GM12878 (cell line): ENCODE measurements at regions not wholly inside any gene's neighbourhood (a gene's known extent, or its start where the extent isn't known, plus 50 kb on each side); places are given as distances from the start of the nearest gene placed in this dataset.

ENCODE experiments used
- ATAC-seq: fragments of 200-7000 bp; cut with Tn5 transposase; 3 replicates; pipeline ENCODE4 v1.9.1; 2020; ENCODE audit warnings: mild to moderate bottlenecking, moderate library complexity
- BruUV-seq: library from RNA; stranded (reverse); fragments of 400-500 nt; replicated peaks from 2 replicates; lab custom pipeline; 2021; lab: Mats Ljungman, UMichigan
- CTCF ChIA-PET: fragments of 300-600 bp; sonication (Branson Sonifier 250); formaldehyde crosslinking; extraction: SDS; loops from one replicate; lab custom pipeline; 2021; ENCODE audit warnings: inconsistent platforms; lab: Yijun Ruan, JAX
- POLR2A ChIA-PET: fragments of 350-600 bp; formaldehyde crosslinking; extraction: SDS; loops from one replicate; lab custom pipeline; 2021; ENCODE audit warnings: inconsistent platforms; lab: Charles Lee
- RAD21 ChIA-PET: fragments of 300-600 bp; sonication (Branson Sonifier 250); formaldehyde crosslinking; loops from one replicate; lab custom pipeline; 2023; ENCODE audit warnings: antibody characterized with exemption; ENCODE audit not compliant: unreplicated experiment; lab: Charles Lee
- SMC1A ChIA-PET: fragments of 300-600 bp; sonication (Branson Sonifier 250); formaldehyde crosslinking; loops from one replicate; lab custom pipeline; 2023; ENCODE audit not compliant: unreplicated experiment, uncharacterized antibody; lab: Charles Lee
- DNase-seq: peaks from one replicate; pipeline ENCODE4 v3.0.0-alpha.2; 2011; ENCODE audit warnings: low read depth, low spot score
- FAIRE-seq: peaks from 3 replicates; lab custom pipeline; 2011; peaks lifted over from hg19 to GRCh38; lab: Jason Lieb, UNC
- H2AFZ ChIP-seq: 2 replicates; pipeline ENCODE4 v1.6.0; 2011; ENCODE audit warnings: low read depth, low read length, control low read depth; ENCODE audit not compliant: control insufficient read depth
- H3K27ac ChIP-seq: 2 replicates; pipeline ENCODE4 v1.5.1; 2011; ENCODE audit warnings: control low read depth; ENCODE audit not compliant: control insufficient read depth, insufficient read depth
- H3K27me3 ChIP-seq, 2 experiments: replicated peaks in 1 of 2; 2 replicates each; pipeline versions ENCODE4 v1.6.0 to v1.6.1; 2011; ENCODE audit warnings: low read length in 1 of 2; ENCODE audit not compliant: control insufficient read depth in 2 of 2, insufficient read depth in 2 of 2
- H3K36me3 ChIP-seq, 2 experiments: 2 replicates each; pipeline ENCODE4 v1.5.1; 2011; ENCODE audit warnings: low read length in 1 of 2; ENCODE audit not compliant: control insufficient read depth in 2 of 2, insufficient read depth in 2 of 2
- H3K4me1 ChIP-seq: 2 replicates; pipeline ENCODE4 v1.6.1; 2011; ENCODE audit warnings: mild to moderate bottlenecking, low read length, moderate library complexity, mixed read lengths; ENCODE audit not compliant: control insufficient read depth, insufficient read depth
- H3K4me2 ChIP-seq: 2 replicates; pipeline ENCODE4 v1.6.0; 2011; ENCODE audit warnings: control low read depth; ENCODE audit not compliant: control insufficient read depth, insufficient read depth
- H3K4me3 ChIP-seq: fragments of 200-600 bp; sonication (generic); 2 replicates; pipeline ENCODE4 v1.5.1; 2016
- H3K79me2 ChIP-seq: 2 replicates; pipeline ENCODE4 v1.6.0; 2011; ENCODE audit warnings: low read length; ENCODE audit not compliant: control insufficient read depth, insufficient read depth
- H3K9ac ChIP-seq: 2 replicates; pipeline ENCODE4 v1.8.0; 2011; ENCODE audit warnings: low read length, control low read depth, mixed read lengths; ENCODE audit not compliant: control insufficient read depth, insufficient read depth
- H3K9me3 ChIP-seq: replicated peaks from 3 replicates; pipeline ENCODE4 v1.5.1; 2011; ENCODE audit warnings: mild to moderate bottlenecking, low read length; ENCODE audit not compliant: control insufficient read depth, insufficient read depth
- H4K20me1 ChIP-seq: 2 replicates; pipeline ENCODE4 v1.6.0; 2011; ENCODE audit not compliant: control insufficient read depth, insufficient read depth
- CHD4 ChIP-seq: fragments of 200-600 bp; sonication (generic); IDR thresholded peaks from 2 replicates; pipeline ENCODE4 v1.6.1; 2016; ENCODE audit warnings: mild to moderate bottlenecking
- EED ChIP-seq: sonication (generic); IDR thresholded peaks from 2 replicates; pipeline ENCODE4 v1.6.1; 2016; ENCODE audit warnings: antibody characterized with exemption, low read depth
- ESRRA ChIP-seq: IDR thresholded peaks from 2 replicates; pipeline ENCODE4 v1.6.1; 2012; ENCODE audit warnings: mild to moderate bottlenecking, low read length, improper control_type of control experiment
- ETV6 ChIP-seq, 2 experiments: fragments of 450-650 bp in 1 of 2; IDR thresholded peaks in 1 of 2; conservative IDR thresholded peaks in 1 of 2; 2 replicates each; pipeline ENCODE4 v1.6.1; 2014; ENCODE audit warnings: antibody characterized with exemption in 1 of 2, borderline replicate concordance in 1 of 2, low read depth in 1 of 2, mild to moderate bottlenecking in 1 of 2, moderate library complexity in 1 of 2
- HDGF ChIP-seq: fragments of 450-650 bp; IDR thresholded peaks from 2 replicates; pipeline ENCODE4 v1.6.1; 2016; ENCODE audit warnings: antibody characterized with exemption
- IKZF1 ChIP-seq: fragments of 450-650 bp; conservative IDR thresholded peaks from 2 replicates; pipeline ENCODE4 v1.6.1; 2017; ENCODE audit warnings: antibody characterized with exemption, mild to moderate bottlenecking
- IRF4 ChIP-seq: IDR thresholded peaks from 2 replicates; pipeline ENCODE4 v1.6.1; 2011; ENCODE audit warnings: low read depth, low read length
- KLF5 ChIP-seq: fragments of 450-650 bp; IDR thresholded peaks from 2 replicates; pipeline ENCODE4 v1.6.1; 2014; ENCODE audit warnings: mild to moderate bottlenecking; ENCODE audit not compliant: partially characterized antibody
- MEF2A ChIP-seq: IDR thresholded peaks from 2 replicates; pipeline ENCODE4 v1.6.1; 2011; ENCODE audit warnings: low read depth, mild to moderate bottlenecking, low read length, moderate library complexity; ENCODE audit not compliant: insufficient read depth
- NFYB ChIP-seq: IDR thresholded peaks from 2 replicates; pipeline ENCODE4 v1.6.1; 2011; ENCODE audit warnings: low read depth, mild to moderate bottlenecking, low read length, improper control_type of control experiment, moderate library complexity; ENCODE audit not compliant: insufficient read depth
- RCOR1 ChIP-seq: conservative IDR thresholded peaks from 2 replicates; pipeline ENCODE4 v1.6.1; 2012; ENCODE audit warnings: low read depth, low read length, improper control_type of control experiment
- SMAD1 ChIP-seq: fragments of 450-650 bp; IDR thresholded peaks from 2 replicates; pipeline ENCODE4 v1.6.1; 2018; ENCODE audit warnings: mild to moderate bottlenecking, low read depth; ENCODE audit not compliant: partially characterized antibody
- SPI1 ChIP-seq: IDR thresholded peaks from 2 replicates; pipeline ENCODE4 v1.6.1; 2011; ENCODE audit warnings: low read depth, mild to moderate bottlenecking, low read length, moderate library complexity, borderline replicate concordance; ENCODE audit not compliant: insufficient read depth
- SUPT20H ChIP-seq: IDR thresholded peaks from 2 replicates; pipeline ENCODE4 v1.6.1; 2011; ENCODE audit warnings: low read depth, mild to moderate bottlenecking, low read length, moderate library complexity, borderline replicate concordance; ENCODE audit not compliant: control insufficient read depth
- TBL1XR1 ChIP-seq: IDR thresholded peaks from 2 replicates; pipeline ENCODE4 v1.6.1; 2012; ENCODE audit warnings: low read depth, low read length, improper control_type of control experiment
- WGBS: methylation state at CpG from one replicate; pipeline ENCODE4 v1.1.6; 2016; ENCODE audit warnings: low lambda C conversion rate; ENCODE audit not compliant: insufficient replicate concordance, insufficient coverage; ENCODE audit errors: missing lambda C conversion rate; 5-methylcytosine and 5-hydroxymethylcytosine counted together
- in situ Hi-C: fragments of 300-500 bp; cut with MboI; formaldehyde crosslinking; loops from 9 replicates; pipeline ENCODE4 v1.14.3; 2018; ENCODE audit warnings: mixed read lengths
- intact Hi-C: fragments of 100-400 bp; cut with micrococcal nuclease; formaldehyde crosslinking; loops from one replicate; pipeline ENCODE4 v1.14.2; 2022; ENCODE audit not compliant: unreplicated experiment
- TF ChIP-seq, protein P1 (sequence below): fragments of 450-650 bp; IDR thresholded peaks from 2 replicates; pipeline ENCODE4 v1.6.1; 2017; ENCODE audit warnings: mild to moderate bottlenecking, moderate library complexity
- TF ChIP-seq, protein P2 (sequence below), 3 experiments: IDR thresholded peaks in 2 of 3; conservative IDR thresholded peaks in 1 of 3; 2 replicates each; pipeline ENCODE4 v1.5.1; 2011; ENCODE audit warnings: low read depth in 3 of 3, low read length in 3 of 3, mild to moderate bottlenecking in 3 of 3, control low read depth in 2 of 3, moderate library complexity in 2 of 3, inconsistent platforms in 1 of 3, mixed read lengths in 1 of 3; ENCODE audit not compliant: control insufficient read depth in 2 of 3, insufficient read depth in 1 of 3; ENCODE audit errors: extremely low read depth in 1 of 3
- TF ChIP-seq, protein P3 (sequence below): IDR thresholded peaks from 2 replicates; pipeline ENCODE4 v1.6.1; 2012; ENCODE audit warnings: low read depth, low read length, improper control_type of control experiment

DNA sequence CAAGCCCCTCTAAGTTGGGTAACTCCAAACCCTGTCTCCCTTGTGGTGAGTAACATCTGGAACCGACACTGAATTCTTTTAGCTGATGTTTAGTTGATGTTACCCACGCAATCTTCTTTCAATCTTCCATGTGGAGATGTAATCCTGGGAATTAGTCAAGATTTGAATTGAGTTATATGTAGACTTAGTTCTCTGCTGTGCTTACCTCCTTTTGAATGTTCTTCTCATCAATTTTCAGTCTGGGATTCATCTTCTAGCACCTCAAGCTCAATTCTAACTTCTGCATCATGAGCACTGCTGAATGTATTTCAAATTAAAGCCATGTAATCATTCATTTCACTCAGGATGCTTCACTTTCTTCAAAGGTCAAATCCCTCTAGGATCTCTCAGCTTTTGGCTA, 270.6 kb downstream of the FAM170A start (continued):
- TF ChIP-seq, protein P1, sequence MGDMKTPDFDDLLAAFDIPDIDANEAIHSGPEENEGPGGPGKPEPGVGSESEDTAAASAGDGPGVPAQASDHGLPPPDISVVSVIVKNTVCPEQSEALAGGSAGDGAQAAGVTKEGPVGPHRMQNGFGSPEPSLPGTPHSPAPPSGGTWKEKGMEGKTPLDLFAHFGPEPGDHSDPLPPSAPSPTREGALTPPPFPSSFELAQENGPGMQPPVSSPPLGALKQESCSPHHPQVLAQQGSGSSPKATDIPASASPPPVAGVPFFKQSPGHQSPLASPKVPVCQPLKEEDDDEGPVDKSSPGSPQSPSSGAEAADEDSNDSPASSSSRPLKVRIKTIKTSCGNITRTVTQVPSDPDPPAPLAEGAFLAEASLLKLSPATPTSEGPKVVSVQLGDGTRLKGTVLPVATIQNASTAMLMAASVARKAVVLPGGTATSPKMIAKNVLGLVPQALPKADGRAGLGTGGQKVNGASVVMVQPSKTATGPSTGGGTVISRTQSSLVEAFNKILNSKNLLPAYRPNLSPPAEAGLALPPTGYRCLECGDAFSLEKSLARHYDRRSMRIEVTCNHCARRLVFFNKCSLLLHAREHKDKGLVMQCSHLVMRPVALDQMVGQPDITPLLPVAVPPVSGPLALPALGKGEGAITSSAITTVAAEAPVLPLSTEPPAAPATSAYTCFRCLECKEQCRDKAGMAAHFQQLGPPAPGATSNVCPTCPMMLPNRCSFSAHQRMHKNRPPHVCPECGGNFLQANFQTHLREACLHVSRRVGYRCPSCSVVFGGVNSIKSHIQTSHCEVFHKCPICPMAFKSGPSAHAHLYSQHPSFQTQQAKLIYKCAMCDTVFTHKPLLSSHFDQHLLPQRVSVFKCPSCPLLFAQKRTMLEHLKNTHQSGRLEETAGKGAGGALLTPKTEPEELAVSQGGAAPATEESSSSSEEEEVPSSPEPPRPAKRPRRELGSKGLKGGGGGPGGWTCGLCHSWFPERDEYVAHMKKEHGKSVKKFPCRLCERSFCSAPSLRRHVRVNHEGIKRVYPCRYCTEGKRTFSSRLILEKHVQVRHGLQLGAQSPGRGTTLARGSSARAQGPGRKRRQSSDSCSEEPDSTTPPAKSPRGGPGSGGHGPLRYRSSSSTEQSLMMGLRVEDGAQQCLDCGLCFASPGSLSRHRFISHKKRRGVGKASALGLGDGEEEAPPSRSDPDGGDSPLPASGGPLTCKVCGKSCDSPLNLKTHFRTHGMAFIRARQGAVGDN = no peak
- TF ChIP-seq SMAD1 (no peak), IRF4 (no peak), ESRRA (no peak), NFYB (no peak), MEF2A (no peak)
- TF ChIP-seq, protein P2, sequence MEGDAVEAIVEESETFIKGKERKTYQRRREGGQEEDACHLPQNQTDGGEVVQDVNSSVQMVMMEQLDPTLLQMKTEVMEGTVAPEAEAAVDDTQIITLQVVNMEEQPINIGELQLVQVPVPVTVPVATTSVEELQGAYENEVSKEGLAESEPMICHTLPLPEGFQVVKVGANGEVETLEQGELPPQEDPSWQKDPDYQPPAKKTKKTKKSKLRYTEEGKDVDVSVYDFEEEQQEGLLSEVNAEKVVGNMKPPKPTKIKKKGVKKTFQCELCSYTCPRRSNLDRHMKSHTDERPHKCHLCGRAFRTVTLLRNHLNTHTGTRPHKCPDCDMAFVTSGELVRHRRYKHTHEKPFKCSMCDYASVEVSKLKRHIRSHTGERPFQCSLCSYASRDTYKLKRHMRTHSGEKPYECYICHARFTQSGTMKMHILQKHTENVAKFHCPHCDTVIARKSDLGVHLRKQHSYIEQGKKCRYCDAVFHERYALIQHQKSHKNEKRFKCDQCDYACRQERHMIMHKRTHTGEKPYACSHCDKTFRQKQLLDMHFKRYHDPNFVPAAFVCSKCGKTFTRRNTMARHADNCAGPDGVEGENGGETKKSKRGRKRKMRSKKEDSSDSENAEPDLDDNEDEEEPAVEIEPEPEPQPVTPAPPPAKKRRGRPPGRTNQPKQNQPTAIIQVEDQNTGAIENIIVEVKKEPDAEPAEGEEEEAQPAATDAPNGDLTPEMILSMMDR (IDR thresholded peaks at IDR 0.05 in 2 of 3, conservative IDR thresholded peaks at IDR 0.05 in 1 of 3; ENCODE audit: control insufficient read depth in 2 of 3, extremely low read depth in 1 of 3, insufficient read depth in 1 of 3, low read depth in 3 of 3, low read length in 3 of 3) = no peak

DNA sequence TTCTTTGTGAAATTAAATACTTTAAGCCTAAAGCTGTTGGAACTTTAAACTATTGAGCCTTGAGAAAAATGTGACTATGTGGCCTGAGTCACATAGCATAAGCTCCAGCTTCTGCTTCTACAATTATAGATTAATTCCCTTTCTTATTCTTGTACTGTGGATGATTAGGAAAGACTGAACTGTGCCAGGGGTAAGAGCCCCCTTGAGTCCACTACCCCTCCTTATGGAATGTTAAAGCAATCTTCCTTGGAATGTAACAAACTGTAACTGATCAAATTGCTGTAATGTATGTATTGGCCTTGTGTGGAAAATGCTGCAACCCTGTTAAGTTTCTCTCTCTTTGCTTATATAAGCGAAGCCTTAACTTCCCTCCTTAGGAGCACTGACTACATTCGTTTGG, 273.2 kb downstream of the FAM170A start:
- ChIA-PET CTCF (no interaction called here), SMC1A (no interaction called here), POLR2A (no interaction called here), RAD21 (no interaction called here)
- Histone ChIP-seq H3K4me2 (no peak overlapping the region), H3K36me3 (no peaks in the 10 kb centered on the region), H2AFZ (no peak overlapping the region), H3K9ac (no peak overlapping the region), H3K9me3 (no peaks in the 10 kb centered on the region), H3K4me3 (no peak overlapping the region), H3K27me3 (no peaks in the 10 kb centered on the region), H4K20me1 (no peaks in the 10 kb centered on the region), H3K4me1 (no peaks in the 10 kb centered on the region), H3K27ac (no peak overlapping the region), H3K79me2 (no peaks in the 10 kb centered on the region)
- BruUV-seq = no TSS peak
- intact Hi-C loops (no loop called here), in situ Hi-C loops (no loop called here)
- 65% methylated on average over 2 of the region's 2 CpGs for WGBS
- ATAC-seq (no peak), FAIRE-seq (no peak), DNase-seq (no peak)
- no peak for TF ChIP-seq HDGF
- TF ChIP-seq RCOR1 = no peak
- no peak for TF ChIP-seq KLF5
- TF ChIP-seq TBL1XR1 = no peak
- no peak for TF ChIP-seq EED
- TF ChIP-seq IKZF1 = no peak
- TF ChIP-seq SUPT20H = no peak
- no peak for TF ChIP-seq SPI1
- no peak for TF ChIP-seq CHD4
- no peak for TF ChIP-seq ETV6 (conservative IDR thresholded peaks at IDR 0.05 in 1 of 2, IDR thresholded peaks at IDR 0.05 in 1 of 2; ENCODE audit: borderline replicate concordance in 1 of 2, low read depth in 1 of 2)
- TF ChIP-seq, protein P3, sequence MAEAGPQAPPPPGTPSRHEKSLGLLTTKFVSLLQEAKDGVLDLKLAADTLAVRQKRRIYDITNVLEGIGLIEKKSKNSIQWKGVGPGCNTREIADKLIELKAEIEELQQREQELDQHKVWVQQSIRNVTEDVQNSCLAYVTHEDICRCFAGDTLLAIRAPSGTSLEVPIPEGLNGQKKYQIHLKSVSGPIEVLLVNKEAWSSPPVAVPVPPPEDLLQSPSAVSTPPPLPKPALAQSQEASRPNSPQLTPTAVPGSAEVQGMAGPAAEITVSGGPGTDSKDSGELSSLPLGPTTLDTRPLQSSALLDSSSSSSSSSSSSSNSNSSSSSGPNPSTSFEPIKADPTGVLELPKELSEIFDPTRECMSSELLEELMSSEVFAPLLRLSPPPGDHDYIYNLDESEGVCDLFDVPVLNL = no peak
